ENCODE measurements at regions not wholly inside any gene's neighbourhood (a gene's known extent, or its start where the extent isn't known, plus 50 kb on each side); places are given as distances from the start of the nearest gene placed in this dataset.

- H3K4me2 ChIP-seq (replicated peaks; ENCODE audit: low read depth, low read length, poor library complexity, severe bottlenecking): no peak overlapping the region
- Mint-ChIP-seq H3K4me3 (no peak overlapping the region), H3K4me1 (no peaks in the 10 kb centered on the region), H3K9me3 (ENCODE audit: insufficient read depth) (peaks cover 4% of the 10 kb centered on the region), H3K27me3 (no peaks in the 10 kb centered on the region), H3K27ac (no peak overlapping the region)
- no peak overlapping the region for H3K9ac ChIP-seq (ENCODE audit: low read length)
- intact Hi-C loops (cut with micrococcal nuclease): no loop called here
- H3K27ac ChIP-seq (ENCODE audit: low read length in 2 of 2): no peak overlapping the region
- TF ChIP-seq CTCF (IDR thresholded peaks at IDR 0.05) (no peak), EZH2 (IDR thresholded peaks at IDR 0.05; ENCODE audit: borderline replicate concordance, insufficient read depth, low read depth, low read length, poor library complexity, severe bottlenecking) (no peak)
- H4K20me1 ChIP-seq (ENCODE audit: control insufficient read depth, insufficient read depth, low read length, poor library complexity, severe bottlenecking): no peaks in the 10 kb centered on the region
- 67% methylated on average over 2 of the region's 2 CpGs for WGBS (ENCODE audit: insufficient coverage)
- H3K9me3 ChIP-seq (ENCODE audit: control extremely low read depth in 1 of 3, control insufficient read depth in 2 of 3, insufficient read depth in 1 of 3, low read length in 2 of 3): peaks cover 0 to 21% (median 0%) of the 10 kb centered on the region in 3 donors
- no peaks in the 10 kb centered on the region for H3K79me2 ChIP-seq (ENCODE audit: control insufficient read depth, insufficient read depth, low read length)
- ChIA-PET POLR2A (no interaction called here), CTCF (no interaction called here)
- no peaks in the 10 kb centered on the region for H3K36me3 ChIP-seq (replicated peaks in 1 of 2; ENCODE audit: control extremely low read depth in 1 of 2, control insufficient read depth in 1 of 2, extremely low read depth in 1 of 2, insufficient read depth in 2 of 2, low read length in 1 of 2)
- H3K4me3 ChIP-seq (ENCODE audit: control extremely low read depth in 1 of 5, extremely low read depth in 1 of 5, insufficient read depth in 1 of 5, low read depth in 2 of 5, low read length in 4 of 5): no peak overlapping the region
- no peaks in the 10 kb centered on the region for H3K27me3 ChIP-seq (replicated peaks in 1 of 4; ENCODE audit: control extremely low read depth in 1 of 4, control insufficient read depth in 3 of 4, insufficient read depth in 4 of 4, low read length in 3 of 4)
- H2AFZ ChIP-seq (ENCODE audit: insufficient read depth, low read depth, low read length, poor library complexity, severe bottlenecking): no peak overlapping the region
- H3K4me1 ChIP-seq (ENCODE audit: control insufficient read depth in 2 of 2, insufficient read depth in 2 of 2, low read length in 2 of 2): no peaks in the 10 kb centered on the region
- no peak for ATAC-seq (ENCODE audit: low read depth)
- DNase-seq: no peak
These were observed 475.3 kb downstream of the EPHA5 start for GRCh38 chr4:65195002-65195401.

- H3K4me3 Mint-ChIP-seq: no peak overlapping the region
- H3K9me3 ChIP-seq (ENCODE audit: control extremely low read depth in 1 of 3, control insufficient read depth in 2 of 3, insufficient read depth in 1 of 3, low read length in 2 of 3): peaks cover 0 to 21% (median 0%) of the 10 kb centered on the region in 3 donors
- 82% methylated on average over 7 of the region's 7 CpGs for WGBS (ENCODE audit: insufficient coverage)
These were observed 476.3 kb downstream of the EPHA5 start for GRCh38 chr4:65193985-65194384.

More at GRCh38 chr4:65193985-65194384, 476.3 kb downstream of the EPHA5 start:
- ATAC-seq (ENCODE audit: low read depth): no peak
- no peak for DNase-seq
- Histone ChIP-seq H4K20me1 (ENCODE audit: control insufficient read depth, insufficient read depth, low read length, poor library complexity, severe bottlenecking) (no peaks in the 10 kb centered on the region), H3K79me2 (ENCODE audit: control insufficient read depth, insufficient read depth, low read length) (no peaks in the 10 kb centered on the region), H3K4me2 (replicated peaks; ENCODE audit: low read depth, low read length, poor library complexity, severe bottlenecking) (no peak overlapping the region), H2AFZ (ENCODE audit: insufficient read depth, low read depth, low read length, poor library complexity, severe bottlenecking) (no peak overlapping the region), H3K27me3 (replicated peaks in 1 of 4; ENCODE audit: control extremely low read depth in 1 of 4, control insufficient read depth in 3 of 4, insufficient read depth in 4 of 4, low read length in 3 of 4) (no peaks in the 10 kb centered on the region), H3K36me3 (replicated peaks in 1 of 2; ENCODE audit: control extremely low read depth in 1 of 2, control insufficient read depth in 1 of 2, extremely low read depth in 1 of 2, insufficient read depth in 2 of 2, low read length in 1 of 2) (no peaks in the 10 kb centered on the region), H3K4me1 (ENCODE audit: control insufficient read depth in 2 of 2, insufficient read depth in 2 of 2, low read length in 2 of 2) (no peaks in the 10 kb centered on the region), H3K27ac (ENCODE audit: low read length in 2 of 2) (no peak overlapping the region), H3K9ac (ENCODE audit: low read length) (no peak overlapping the region), H3K4me3 (ENCODE audit: control extremely low read depth in 1 of 5, extremely low read depth in 1 of 5, insufficient read depth in 1 of 5, low read depth in 2 of 5, low read length in 4 of 5) (no peak overlapping the region)
- ChIA-PET CTCF (no interaction called here), POLR2A (no interaction called here)
- Mint-ChIP-seq H3K9me3 (ENCODE audit: insufficient read depth) (peaks cover 4% of the 10 kb centered on the region), H3K27me3 (no peaks in the 10 kb centered on the region), H3K4me1 (no peaks in the 10 kb centered on the region), H3K27ac (no peak overlapping the region)
- no peak for TF ChIP-seq CTCF (IDR thresholded peaks at IDR 0.05)
- TF ChIP-seq EZH2 (IDR thresholded peaks at IDR 0.05; ENCODE audit: borderline replicate concordance, insufficient read depth, low read depth, low read length, poor library complexity, severe bottlenecking): no peak
- intact Hi-C loops (cut with micrococcal nuclease): no loop called here

Measured in B cell (primary cell).